PC-3 (cell line): ENCODE measurements at regions not wholly inside any gene's neighbourhood (a gene's known extent, or its start where the extent isn't known, plus 50 kb on each side); places are given as distances from the start of the nearest gene placed in this dataset.

Experiments used
- ATAC-seq: fragments of 200-7000 bp; cut with Tn5 transposase; 2 replicates; pipeline ENCODE4 v1.9.1; 2020; ENCODE audit warnings: mild to moderate bottlenecking, moderate library complexity
- BruUV-seq: library from RNA; stranded (reverse); fragments of 400-500 nt; replicated peaks from 2 replicates; lab custom pipeline; 2021; lab: Mats Ljungman, UMichigan
- CTCF ChIA-PET: fragments of 300-600 bp; sonication (Branson Sonifier 250); formaldehyde crosslinking; loops from one replicate; lab custom pipeline; 2022; ENCODE audit warnings: antibody characterized with exemption; lab: Charles Lee
- POLR2A ChIA-PET: fragments of 300-600 bp; sonication (Branson Sonifier 250); formaldehyde crosslinking; loops from one replicate; lab custom pipeline; 2022; ENCODE audit warnings: antibody characterized with exemption; ENCODE audit not compliant: unreplicated experiment; lab: Charles Lee
- DNase-seq: peaks from one replicate; pipeline ENCODE4 v3.0.0-alpha.2; 2015
- H2AFZ ChIP-seq: fragments of 300-600 bp; sonication (generic); 2 replicates; pipeline ENCODE4 v1.6.0; 2016; ENCODE audit warnings: antibody characterized with exemption, low read length
- H3F3A ChIP-seq: fragments of 300-600 bp; sonication (generic); one replicate; pipeline ENCODE4 v1.6.0; 2017; ENCODE audit warnings: antibody characterized with exemption, low read length, control low read depth, mild to moderate bottlenecking; ENCODE audit not compliant: unreplicated experiment
- H3K27ac ChIP-seq: fragments of 300-600 bp; sonication (generic); 2 replicates; pipeline ENCODE4 v1.5.1; 2016; ENCODE audit warnings: mild to moderate bottlenecking, low read length
- H3K27me3 ChIP-seq: fragments of 300-600 bp; sonication (generic); 2 replicates; pipeline ENCODE4 v1.6.1; 2016; ENCODE audit warnings: low read length, mixed read lengths
- H3K36me3 ChIP-seq: fragments of 300-600 bp; sonication (generic); 2 replicates; pipeline ENCODE4 v1.6.1; 2016; ENCODE audit warnings: low read depth, mixed run types, low read length, mixed read lengths
- H3K4me1 ChIP-seq: fragments of 300-600 bp; sonication (generic); 2 replicates; pipeline ENCODE4 v1.5.1; 2016; ENCODE audit warnings: low read length; ENCODE audit not compliant: insufficient read depth
- H3K4me2 ChIP-seq: fragments of 300-600 bp; sonication (generic); 2 replicates; pipeline ENCODE4 v1.6.0; 2016; ENCODE audit warnings: low read length
- H3K4me3 ChIP-seq: fragments of 300-600 bp; sonication (generic); 2 replicates; pipeline ENCODE4 v1.5.1; 2016; ENCODE audit warnings: mild to moderate bottlenecking, low read length, mixed read lengths
- H3K79me2 ChIP-seq: fragments of 300-600 bp; sonication (generic); 2 replicates; pipeline ENCODE4 v1.6.1; 2017; ENCODE audit warnings: low read length, mixed read lengths
- H3K9ac ChIP-seq: fragments of 300-600 bp; sonication (generic); 2 replicates; pipeline ENCODE4 v1.6.0; 2016; ENCODE audit warnings: mild to moderate bottlenecking, low read length
- H3K9me2 ChIP-seq: fragments of 300-600 bp; sonication (generic); replicated peaks from 2 replicates; pipeline ENCODE4 v1.6.1; 2016; ENCODE audit warnings: mixed run types, low read length, mixed read lengths
- H3K9me3 ChIP-seq: fragments of 300-600 bp; sonication (generic); 2 replicates; pipeline ENCODE4 v1.6.1; 2016; ENCODE audit warnings: low read length, mixed read lengths
- H4K20me1 ChIP-seq: fragments of 300-600 bp; sonication (generic); 2 replicates; pipeline ENCODE4 v1.6.1; 2016; ENCODE audit warnings: low read length, mixed read lengths
- EZH2 ChIP-seq: fragments of 300-600 bp; sonication (generic); IDR thresholded peaks from one replicate; pipeline ENCODE4 v1.6.1; 2017; ENCODE audit warnings: antibody characterized with exemption, mild to moderate bottlenecking, low read length; ENCODE audit not compliant: unreplicated experiment
- EZH2phosphoT487 ChIP-seq: fragments of 300-600 bp; sonication (generic); IDR thresholded peaks from 2 replicates; pipeline ENCODE4 v1.6.1; 2018; ENCODE audit warnings: mild to moderate bottlenecking, antibody characterized with exemption, low read length, borderline replicate concordance
- intact Hi-C: fragments of 100-400 bp; cut with micrococcal nuclease; formaldehyde crosslinking; loops from 2 replicates; pipeline ENCODE4 v1.9.0; 2023
- TF ChIP-seq, protein P1 (sequence below): fragments of 300-600 bp; sonication (generic); conservative IDR thresholded peaks from 2 replicates; pipeline ENCODE4 v1.5.1; 2017; ENCODE audit warnings: antibody characterized with exemption, low read depth, mild to moderate bottlenecking, low read length

DNA sequence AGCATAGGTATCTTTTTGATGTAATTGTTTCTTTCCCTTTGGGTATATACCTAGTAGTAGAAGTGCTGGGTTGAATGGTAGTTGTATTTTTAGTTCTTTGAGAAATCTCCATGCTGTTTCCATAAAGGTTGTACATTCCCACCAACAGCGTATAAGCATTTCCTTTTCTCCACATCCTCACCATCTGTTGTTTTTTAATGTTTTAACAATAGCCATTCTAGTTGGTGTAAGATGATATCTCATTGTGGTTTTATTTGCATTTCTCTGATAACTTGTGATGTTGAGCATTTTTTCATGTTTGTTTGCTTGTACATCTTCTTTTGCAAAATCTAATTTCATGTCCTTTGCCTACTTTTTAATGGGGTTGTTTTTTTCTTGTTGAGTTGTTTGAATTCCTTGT is 80.0 kb upstream of the TMC3 start:
- H3K79me2 ChIP-seq = no peaks in the 10 kb centered on the region
- no peak overlapping the region for H3K27ac ChIP-seq
- H3K9me2 ChIP-seq = no peaks in the 10 kb centered on the region
- CTCF ChIA-PET = no interaction called here
- TF ChIP-seq EZH2phosphoT487 (no peak), EZH2 (no peak)
- TF ChIP-seq, protein P1, sequence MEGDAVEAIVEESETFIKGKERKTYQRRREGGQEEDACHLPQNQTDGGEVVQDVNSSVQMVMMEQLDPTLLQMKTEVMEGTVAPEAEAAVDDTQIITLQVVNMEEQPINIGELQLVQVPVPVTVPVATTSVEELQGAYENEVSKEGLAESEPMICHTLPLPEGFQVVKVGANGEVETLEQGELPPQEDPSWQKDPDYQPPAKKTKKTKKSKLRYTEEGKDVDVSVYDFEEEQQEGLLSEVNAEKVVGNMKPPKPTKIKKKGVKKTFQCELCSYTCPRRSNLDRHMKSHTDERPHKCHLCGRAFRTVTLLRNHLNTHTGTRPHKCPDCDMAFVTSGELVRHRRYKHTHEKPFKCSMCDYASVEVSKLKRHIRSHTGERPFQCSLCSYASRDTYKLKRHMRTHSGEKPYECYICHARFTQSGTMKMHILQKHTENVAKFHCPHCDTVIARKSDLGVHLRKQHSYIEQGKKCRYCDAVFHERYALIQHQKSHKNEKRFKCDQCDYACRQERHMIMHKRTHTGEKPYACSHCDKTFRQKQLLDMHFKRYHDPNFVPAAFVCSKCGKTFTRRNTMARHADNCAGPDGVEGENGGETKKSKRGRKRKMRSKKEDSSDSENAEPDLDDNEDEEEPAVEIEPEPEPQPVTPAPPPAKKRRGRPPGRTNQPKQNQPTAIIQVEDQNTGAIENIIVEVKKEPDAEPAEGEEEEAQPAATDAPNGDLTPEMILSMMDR = no peak
- DNase-seq = no peak
- no peak overlapping the region for H3K4me2 ChIP-seq
- H3K4me1 ChIP-seq = no peaks in the 10 kb centered on the region
- H2AFZ ChIP-seq = no peak overlapping the region
- intact Hi-C loops = no loop called here
- BruUV-seq = no TSS peak
- ATAC-seq = no peak
- POLR2A ChIA-PET = no interaction called here
- no peaks in the 10 kb centered on the region for H3K36me3 ChIP-seq
- H3F3A ChIP-seq = no peaks in the 10 kb centered on the region
- no peaks in the 10 kb centered on the region for H3K9me3 ChIP-seq
- H3K4me3 ChIP-seq = no peak overlapping the region
- H3K9ac ChIP-seq = no peak overlapping the region
- peaks cover 4% of the 10 kb centered on the region; the same call in 1 of the 2 replicates for H3K27me3 ChIP-seq
- H4K20me1 ChIP-seq = no peaks in the 10 kb centered on the region

DNA sequence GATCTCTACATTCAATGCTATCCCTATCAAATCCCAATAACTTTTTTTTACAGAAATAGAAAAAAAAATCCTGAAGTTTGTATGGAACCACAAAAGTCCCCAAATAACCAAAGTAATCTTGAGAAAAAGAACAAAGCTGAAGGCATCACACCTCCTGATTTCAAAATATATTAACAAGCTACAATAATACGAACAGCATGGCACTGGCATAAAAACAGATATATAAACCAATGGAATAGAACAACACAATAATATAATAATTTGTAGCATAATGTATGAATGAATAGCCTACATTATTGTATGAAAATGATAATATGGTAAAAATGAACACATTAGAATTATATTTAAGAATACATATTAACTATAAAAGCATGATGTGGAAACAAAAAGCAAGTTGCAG is 76.7 kb upstream of the TMC3 start:
- intact Hi-C loops = no loop called here
- H3K4me2 ChIP-seq = no peak overlapping the region
- H3K36me3 ChIP-seq = no peaks in the 10 kb centered on the region
- peaks cover 10% of the 10 kb centered on the region; the same call in 1 of the 2 replicates for H3K27me3 ChIP-seq
- H3K79me2 ChIP-seq = no peaks in the 10 kb centered on the region
- ChIA-PET POLR2A (no interaction called here), CTCF (no interaction called here)
- H3K4me1 ChIP-seq = no peaks in the 10 kb centered on the region
- no peak for DNase-seq
- H3K9me2 ChIP-seq = no peaks in the 10 kb centered on the region
- H4K20me1 ChIP-seq = no peaks in the 10 kb centered on the region
- no peak overlapping the region for H2AFZ ChIP-seq
- no peaks in the 10 kb centered on the region for H3K9me3 ChIP-seq
- no peak for TF ChIP-seq EZH2phosphoT487
- TF ChIP-seq, protein P1 = no peak
- no peak for TF ChIP-seq EZH2
- H3K9ac ChIP-seq = no peak overlapping the region
- BruUV-seq = no TSS peak
- no peak for ATAC-seq
- H3K27ac ChIP-seq = no peak overlapping the region
- no peak overlapping the region for H3K4me3 ChIP-seq
- H3F3A ChIP-seq = no peaks in the 10 kb centered on the region

DNA sequence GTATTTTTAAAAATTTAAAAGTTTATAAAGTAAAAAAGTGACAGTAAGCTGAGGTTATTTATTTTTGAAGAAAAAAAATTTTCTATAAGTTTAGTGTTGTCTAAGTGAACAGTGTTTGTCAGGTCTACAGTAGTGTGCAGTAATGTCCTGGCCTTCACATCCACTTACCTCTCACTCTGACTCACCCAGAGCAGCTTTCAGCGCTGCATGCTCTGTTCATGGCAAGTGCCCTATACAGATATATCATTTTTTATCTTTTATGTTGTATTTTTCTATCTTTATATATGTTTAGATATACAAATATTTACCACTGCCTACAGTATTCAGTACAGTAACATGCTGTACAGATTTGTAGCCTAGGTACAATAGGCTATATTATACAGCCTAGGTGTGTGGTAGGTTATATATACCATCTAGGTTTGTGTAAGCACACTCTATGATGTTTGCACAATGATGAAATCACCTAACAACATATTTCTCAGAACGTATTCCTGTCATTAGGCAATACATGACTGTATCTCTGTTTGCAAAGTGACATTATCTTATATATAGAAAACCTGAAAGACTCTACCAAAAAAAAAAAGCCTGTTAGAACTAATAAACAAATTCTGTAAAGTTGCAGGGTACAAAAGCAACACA is 75.9 kb upstream of the TMC3 start:
- no peaks in the 10 kb centered on the region for H3K79me2 ChIP-seq
- TF ChIP-seq EZH2phosphoT487 (no peak), EZH2 (no peak)
- TF ChIP-seq, protein P1 = no peak
- DNase-seq = peak; percentile 45
- H3K27me3 ChIP-seq = peaks cover 9% of the 10 kb centered on the region; the same call in 1 of the 2 replicates
- H3K4me1 ChIP-seq = no peaks in the 10 kb centered on the region
- H3K9me2 ChIP-seq = no peaks in the 10 kb centered on the region
- no peak; the same call in 1 of the 2 replicates for ATAC-seq
- CTCF ChIA-PET = no interaction called here
- no peak overlapping the region for H2AFZ ChIP-seq
- intact Hi-C loops = no loop called here
- H3K9me3 ChIP-seq = no peaks in the 10 kb centered on the region
- no peaks in the 10 kb centered on the region for H3K36me3 ChIP-seq
- H3F3A ChIP-seq = no peaks in the 10 kb centered on the region
- POLR2A ChIA-PET = no interaction called here
- BruUV-seq = no TSS peak
- no peaks in the 10 kb centered on the region for H4K20me1 ChIP-seq
- H3K27ac ChIP-seq = no peak overlapping the region
- H3K9ac ChIP-seq = no peak overlapping the region
- H3K4me3 ChIP-seq = no peak overlapping the region
- no peak overlapping the region for H3K4me2 ChIP-seq
